GM19240 (cell line): ENCODE measurements at regions not wholly inside any gene's neighbourhood (a gene's known extent, or its start where the extent isn't known, plus 50 kb on each side); places are given as distances from the start of the nearest gene placed in this dataset.

Experiments used
- DNase-seq: peaks from one replicate; pipeline ENCODE4 v3.0.0; 2011; ENCODE audit warnings: low spot score; ENCODE audit not compliant: insufficient read length

DNA sequence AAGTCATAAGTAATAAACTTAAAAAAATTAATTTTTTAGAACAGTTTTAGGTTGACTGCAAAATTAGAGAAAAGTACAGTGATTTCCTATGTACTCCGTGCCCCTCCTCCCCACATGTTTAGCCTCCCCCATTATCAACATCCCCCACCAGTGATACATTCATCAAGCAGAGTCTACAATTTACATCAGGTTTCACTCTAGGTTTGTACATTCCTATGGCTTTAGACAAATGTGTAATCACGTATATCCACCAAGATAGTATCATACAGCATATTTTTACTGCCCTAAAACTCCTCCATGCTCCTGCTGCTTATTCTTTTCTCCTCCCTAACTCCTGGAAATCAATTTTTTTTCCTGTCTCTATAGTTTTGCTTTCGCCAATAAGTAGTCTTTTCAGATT, 438.7 kb downstream of the LRFN5 start:
- no peak for DNase-seq

DNA sequence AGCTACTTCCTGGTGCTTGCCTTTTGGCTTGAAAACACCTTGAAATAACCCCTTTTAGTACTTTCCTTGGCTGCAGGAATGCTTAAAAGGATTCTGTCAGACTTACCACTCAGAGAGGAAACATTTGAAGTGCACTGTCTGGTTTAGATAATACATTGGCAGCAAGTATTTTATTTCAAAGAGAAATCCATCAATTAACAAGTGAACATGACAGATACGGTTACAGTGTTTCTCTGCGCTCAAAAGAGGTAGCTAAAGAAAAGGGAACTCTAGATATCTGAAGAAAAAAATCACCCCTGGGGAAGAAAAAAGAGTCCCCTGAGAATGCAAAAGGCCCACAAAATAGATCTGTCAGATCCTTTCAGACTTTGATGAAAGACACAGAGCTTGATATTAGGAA, 421.9 kb downstream of the LRFN5 start:
- DNase-seq, result no peak

DNA sequence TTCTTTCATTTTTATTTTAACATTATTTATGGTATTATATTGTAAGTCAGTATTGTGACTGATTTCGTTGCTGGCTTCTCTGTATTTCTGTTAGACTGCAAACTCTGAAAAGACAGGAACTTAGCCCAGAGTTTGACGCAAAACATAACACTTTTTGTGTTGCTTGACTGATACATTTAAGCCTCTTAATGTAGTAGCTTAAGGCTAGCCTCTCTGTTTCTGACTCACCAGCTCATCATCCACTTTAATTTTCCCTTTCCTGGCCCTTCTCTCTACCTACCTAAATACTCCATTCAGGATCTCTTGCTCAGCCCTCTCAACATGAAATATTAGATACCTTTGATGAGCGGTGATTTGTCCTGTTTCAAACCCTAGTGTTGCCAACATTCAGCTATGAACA, 420.6 kb downstream of the LRFN5 start:
- DNase-seq, result no peak

DNA sequence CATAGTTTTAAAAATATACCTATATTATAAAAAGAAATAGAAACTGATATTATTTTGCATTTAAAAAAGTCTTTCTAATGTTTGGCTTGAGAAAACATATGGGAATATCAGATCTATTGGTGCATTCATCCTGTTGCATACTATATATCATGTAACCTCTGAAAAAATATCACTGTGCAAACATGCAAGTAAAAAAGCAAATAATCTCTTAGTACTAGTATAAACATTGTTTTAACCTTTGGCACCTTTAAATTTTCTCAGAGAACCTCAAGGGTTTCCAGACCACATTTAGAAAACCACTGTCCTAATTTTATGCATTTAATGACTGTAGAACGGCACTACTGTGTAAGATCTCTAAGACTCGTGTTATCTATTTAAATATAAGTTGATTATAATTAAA, 416.8 kb downstream of the LRFN5 start:
- no peak for DNase-seq

DNA sequence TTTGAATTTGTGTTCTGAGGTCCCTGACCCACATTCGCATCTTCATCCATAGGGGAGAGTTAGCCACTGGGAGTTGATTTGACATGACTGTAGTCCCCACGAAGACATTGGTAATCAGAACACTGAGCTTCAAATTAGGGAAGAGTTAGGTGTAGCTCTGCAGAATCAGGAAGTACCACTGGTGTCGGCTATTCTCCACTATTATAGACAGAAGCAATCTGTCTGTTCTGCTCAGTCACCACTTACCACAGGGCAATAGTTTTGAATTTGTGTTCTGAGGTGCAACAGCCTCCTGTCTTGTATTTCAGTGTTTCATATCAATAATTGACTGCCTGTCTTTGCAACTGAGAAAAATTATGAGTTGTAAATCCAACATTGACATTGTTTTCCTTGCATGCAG, 407.6 kb downstream of the LRFN5 start:
- no peak for DNase-seq

DNA sequence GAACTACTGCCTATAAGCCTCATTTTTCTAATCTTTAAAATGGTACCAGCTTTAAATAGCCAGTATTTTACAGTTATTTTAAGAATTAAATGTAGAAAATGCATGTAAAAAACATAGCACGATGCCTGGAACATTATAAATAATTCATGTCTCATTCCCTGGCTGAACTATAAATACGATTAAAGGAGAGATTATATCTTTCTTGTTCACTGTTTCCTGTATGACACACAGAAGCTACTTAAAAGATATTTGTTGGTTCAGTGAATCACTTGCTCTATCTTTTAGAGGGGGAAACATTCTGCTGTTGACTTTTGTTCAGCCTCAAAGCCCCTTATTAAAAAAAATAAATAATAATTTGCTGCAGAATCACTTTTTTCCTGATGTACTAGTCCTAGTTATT, 406.9 kb downstream of the LRFN5 start:
- DNase-seq, result no peak

DNA sequence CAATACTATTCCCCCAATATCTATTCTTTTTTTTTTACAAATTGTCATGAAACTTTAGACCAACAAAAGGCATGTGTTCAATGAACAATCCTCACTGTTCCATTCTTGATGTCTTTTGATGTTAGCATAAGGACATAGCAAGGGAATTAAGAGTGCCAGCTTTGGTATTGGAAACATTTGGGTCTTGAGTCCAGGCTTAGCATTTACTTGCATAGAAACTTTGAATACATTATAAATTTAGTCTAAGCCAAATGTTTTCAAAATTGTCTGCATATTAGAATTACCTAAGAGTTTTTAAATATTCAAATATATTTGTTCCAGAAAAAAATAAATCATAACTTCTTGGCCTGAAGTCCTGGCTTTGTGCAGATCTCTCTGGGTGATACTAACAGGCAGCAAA, 406.5 kb downstream of the LRFN5 start:
- no peak for DNase-seq

DNA sequence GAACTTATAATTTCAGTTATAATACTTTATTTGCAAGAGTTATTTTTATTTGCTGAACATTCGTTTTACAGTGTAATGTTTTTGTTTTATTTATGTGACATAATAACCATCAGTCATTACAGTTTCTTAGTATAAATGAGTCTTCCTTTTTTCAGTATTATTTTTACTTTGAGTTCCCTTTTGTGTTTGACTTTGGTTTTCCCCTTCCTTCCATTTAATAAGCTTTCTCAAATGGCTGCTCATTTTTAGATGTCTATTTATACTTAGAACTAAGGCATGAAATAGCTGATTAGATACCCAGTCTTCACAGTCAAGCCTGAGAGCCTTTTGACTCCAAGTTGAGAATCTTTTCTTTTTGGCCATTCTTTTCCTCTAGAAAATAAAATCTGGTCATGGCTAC, 404.5 kb downstream of the LRFN5 start:
- DNase-seq, result no peak

DNA sequence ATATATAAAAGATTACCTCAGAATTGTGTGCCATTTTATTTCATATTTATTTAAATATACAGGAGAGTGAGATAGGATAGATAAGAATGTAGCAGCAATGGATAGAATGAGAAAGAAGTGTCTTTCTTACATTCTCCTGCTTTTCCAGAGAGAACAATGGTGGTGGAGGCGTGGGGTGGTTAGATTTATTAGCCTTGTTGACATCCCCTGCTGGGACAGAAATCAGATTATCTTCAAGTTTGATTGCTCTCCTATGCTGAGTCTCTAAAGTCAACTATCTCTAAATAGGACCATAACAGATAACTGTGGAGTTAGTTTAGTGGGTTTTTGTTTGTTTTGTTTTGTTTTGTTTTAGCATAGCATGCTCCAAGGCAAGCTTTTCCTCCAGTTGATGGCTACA, 397.6 kb downstream of the LRFN5 start:
- no peak for DNase-seq

DNA sequence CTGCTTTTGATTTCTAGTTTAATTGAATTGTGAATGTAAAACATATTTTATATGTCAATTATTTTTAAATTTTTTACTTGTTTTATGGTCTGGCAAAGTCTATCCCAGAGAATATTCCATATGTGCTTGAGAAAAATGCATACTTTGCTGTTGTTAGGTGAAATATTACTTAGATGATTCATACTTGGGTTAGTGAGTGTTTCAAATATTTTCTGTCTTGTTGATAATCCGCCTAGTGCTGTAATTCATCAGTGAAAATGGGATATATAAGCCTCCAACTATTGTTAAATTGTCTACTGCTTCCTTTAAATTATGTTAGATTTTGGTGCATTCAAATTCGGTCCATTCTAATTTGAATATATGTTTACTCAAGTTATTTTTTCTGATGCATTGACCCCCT, 395.5 kb downstream of the LRFN5 start:
- no peak for DNase-seq

DNA sequence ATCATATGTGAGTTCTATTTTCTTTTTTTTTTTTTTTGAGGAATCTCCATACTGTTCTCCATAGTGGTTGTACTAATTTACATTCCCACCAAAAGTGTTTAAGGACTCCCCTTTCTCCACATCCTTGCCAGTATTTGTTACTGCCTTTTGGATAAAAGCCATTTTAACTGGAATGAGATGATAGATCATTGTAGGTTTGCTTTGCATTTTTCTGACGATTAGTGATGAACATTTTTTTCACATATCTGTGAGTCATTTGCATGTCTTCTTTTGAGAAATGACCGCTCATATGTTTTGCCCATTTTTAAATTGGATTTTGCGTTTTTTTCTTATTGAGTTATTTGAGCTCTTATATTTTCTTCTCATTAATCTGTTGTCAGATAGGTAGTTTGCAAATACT, 394.8 kb downstream of the LRFN5 start:
- DNase-seq, result no peak

DNA sequence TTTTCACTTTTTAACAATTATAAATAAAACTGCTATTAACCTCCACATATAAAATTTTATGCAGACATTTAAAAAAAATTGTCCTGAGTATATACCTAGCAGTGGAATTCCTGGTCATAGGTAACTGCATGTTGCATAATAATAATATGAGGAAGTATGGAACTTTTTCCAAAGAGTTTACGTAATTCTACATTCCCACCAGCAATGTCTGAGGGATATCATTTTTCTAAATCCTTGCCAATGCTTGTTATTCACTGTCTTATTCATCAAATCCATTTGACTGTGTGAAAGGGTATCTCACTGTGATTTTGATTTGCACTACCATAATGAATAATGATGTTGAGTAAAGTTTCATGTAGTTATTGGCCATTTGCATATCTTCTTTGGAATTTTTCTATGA, 393.8 kb downstream of the LRFN5 start:
- no peak for DNase-seq

DNA sequence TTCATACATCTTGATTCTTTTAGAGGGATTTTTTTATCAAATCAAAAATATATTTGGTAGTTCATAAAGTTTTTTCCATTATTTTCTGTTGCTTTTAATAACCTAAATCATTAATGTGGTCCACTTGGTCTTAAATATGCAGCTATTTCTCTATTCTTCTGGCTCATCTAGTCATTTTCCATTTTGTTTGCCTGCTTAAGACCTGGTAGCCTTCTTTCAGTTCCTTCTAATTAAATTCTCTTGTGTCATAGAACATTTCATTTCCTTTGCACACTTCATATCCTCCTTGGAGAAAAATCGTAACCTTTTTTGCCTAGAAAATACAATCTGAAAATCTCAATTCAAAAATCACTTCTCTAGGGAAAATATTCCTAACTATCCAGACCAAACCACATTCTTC, 387.0 kb downstream of the LRFN5 start:
- no peak for DNase-seq

DNA sequence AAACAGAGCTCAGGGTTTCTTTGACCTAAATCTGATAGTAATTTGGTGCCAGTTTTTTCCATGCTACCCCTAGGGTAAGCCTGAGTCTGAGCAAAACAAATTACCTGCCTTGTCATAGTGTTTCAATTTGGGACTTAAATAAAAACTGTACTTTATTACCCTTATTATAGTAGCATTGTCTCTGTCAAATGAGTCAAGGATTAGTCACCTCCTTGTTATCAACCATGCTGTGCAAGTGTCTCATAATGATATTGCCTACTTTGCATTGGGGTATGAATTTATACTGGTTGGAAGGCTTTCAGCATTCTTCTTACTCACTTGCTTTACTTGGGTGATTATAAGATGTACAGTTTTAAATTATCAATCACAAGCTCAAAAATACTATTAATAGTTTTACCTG, 380.0 kb downstream of the LRFN5 start:
- no peak for DNase-seq

DNA sequence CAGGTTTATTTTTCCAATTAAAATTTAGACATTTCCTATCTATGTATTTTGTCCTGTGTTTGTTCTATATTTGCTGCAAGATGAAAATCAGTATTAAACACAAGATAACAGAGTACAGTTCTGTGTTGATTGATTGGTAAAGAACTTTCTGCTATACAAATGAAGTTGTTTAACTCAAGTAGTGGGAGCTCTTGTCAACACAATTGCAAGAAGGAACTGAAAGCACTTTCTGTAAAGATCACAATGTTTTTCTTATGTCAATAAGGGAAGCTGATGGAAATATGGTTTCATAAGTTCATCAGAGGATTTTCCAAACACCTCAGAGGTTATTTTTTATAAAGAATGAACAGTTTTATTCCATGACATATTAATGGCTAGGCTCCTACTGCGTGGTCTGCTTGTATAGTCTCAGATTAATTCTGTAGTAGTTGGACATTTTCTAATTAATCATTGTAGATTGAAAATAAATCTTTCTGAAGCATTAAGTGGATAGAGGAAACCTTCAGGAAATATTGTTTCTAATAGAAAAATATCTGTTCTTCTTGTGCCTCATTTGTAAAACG, 379.5 kb downstream of the LRFN5 start:
- DNase-seq, result no peak

DNA sequence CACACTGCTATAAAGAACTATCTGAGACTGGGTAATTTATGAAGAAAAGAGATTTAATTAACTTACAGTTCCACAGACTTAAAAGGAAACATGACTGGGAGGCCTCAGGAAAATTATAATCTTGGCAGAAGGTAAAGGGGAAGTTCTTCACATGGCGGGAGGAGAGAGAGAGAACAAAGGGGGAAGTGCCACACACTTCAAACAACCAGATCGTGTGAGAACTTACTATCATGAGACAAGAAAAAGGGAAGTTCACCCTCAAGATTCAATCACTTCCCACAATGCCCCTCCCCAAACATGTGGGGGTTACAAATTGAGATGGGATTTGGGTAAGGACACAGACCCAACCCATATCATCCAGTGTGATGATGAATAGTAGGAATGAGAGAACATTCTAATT, 366.5 kb downstream of the LRFN5 start:
- DNase-seq, result no peak

DNA sequence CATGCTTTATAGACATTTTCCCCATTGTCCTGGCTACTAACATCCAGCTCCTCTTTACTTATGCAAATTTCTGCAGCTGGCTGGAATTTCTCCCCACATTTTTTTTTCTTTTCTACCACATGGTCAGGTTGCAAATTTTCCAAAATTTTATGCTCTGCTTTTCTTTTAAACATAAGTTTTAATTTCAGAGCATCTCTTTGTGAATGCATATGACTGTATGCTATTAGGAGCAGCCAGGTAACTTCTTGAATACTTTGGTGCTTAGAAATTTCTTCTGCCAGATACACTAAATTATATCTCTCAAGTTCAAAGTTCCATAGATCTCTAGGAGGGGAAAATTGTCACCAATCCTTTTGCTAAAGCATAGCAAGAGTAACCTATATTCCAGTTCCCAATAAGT, 365.9 kb downstream of the LRFN5 start:
- no peak for DNase-seq

DNA sequence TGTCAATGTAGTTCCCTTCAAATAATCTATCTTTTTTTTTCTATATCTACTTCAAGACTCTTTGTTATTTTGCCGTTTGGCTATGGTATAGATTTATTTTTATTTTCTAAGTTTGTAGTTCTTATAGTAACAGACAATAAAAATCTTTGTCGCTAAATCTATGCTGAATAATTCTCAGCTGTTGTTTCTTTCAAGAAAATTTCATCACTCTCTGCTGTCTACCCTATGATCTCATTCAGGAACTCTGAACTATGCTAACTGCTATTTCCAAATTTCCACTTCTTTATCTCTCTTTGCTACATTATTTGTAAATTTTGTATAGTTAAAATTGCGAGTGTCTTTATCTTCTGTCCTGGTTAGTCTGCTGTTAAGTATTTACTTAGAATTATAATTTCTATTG, 353.6 kb downstream of the LRFN5 start:
- no peak for DNase-seq

DNA sequence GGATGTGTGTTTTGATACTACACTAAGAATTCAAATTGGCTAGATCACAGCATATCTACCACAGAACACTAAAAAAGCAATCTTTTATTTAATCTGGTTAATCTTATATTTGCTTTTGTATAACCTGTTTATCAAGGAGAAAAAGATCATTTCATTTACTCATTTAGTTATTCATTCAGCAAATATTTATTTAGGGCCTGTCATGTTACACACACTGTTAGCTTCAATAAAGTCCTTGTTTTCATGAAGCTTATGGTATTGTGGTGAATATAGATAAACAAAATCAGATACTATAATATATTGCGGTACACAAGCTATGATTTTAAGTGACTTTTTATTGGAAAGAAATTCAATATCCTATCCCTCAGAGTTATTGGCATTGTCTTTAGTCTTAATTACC, 350.8 kb downstream of the LRFN5 start:
- no peak for DNase-seq
